HEK293 (cell line): ENCODE measurements at regions not wholly inside any gene's neighbourhood (a gene's known extent, or its start where the extent isn't known, plus 50 kb on each side); places are given as distances from the start of the nearest gene placed in this dataset.

ENCODE experiments used
- CTCF ChIA-PET: fragments of 350-600 bp; formaldehyde crosslinking; extraction: SDS; loops from one replicate; lab custom pipeline; 2021; ENCODE audit warnings: antibody characterized with exemption; lab: Yijun Ruan, JAX
- POLR2A ChIA-PET: fragments of 300-600 bp; formaldehyde crosslinking; extraction: SDS; loops from one replicate; lab custom pipeline; 2020; ENCODE audit warnings: antibody characterized with exemption, inconsistent platforms; lab: Yijun Ruan, JAX
- H3K27ac ChIP-seq: fragments of 200-500 bp; sonication (Bioruptor generic); 2 replicates; pipeline ENCODE4 v1.5.1; 2014; ENCODE audit warnings: low read depth, low read length, control low read depth, inconsistent platforms; ENCODE audit errors: extremely low read depth
- H3K36me3 ChIP-seq, 2 experiments: fragments of 200-500 bp in 1 of 2; sonication (Bioruptor generic) in 1 of 2; 1 replicate in 1 of 2; 2 replicates in 1 of 2; pipeline ENCODE4 v1.5.1; 2014 to 2017; ENCODE audit warnings: inconsistent platforms in 2 of 2, low read length in 2 of 2; ENCODE audit not compliant: control insufficient read depth in 2 of 2, insufficient read depth in 1 of 2
- H3K4me1 ChIP-seq: fragments of 200-500 bp; sonication (Bioruptor generic); 2 replicates; pipeline ENCODE4 v1.5.1; 2014; ENCODE audit warnings: mild to moderate bottlenecking, low read length, inconsistent platforms; ENCODE audit not compliant: control insufficient read depth, insufficient read depth
- H3K4me3 ChIP-seq: 2 replicates; pipeline ENCODE4 v1.5.1; 2011; ENCODE audit warnings: low read depth, mild to moderate bottlenecking, control low read depth, low read length, moderate library complexity
- H3K9me3 ChIP-seq: fragments of 200-500 bp; sonication (Bioruptor generic); 2 replicates; pipeline ENCODE4 v1.5.1; 2014; ENCODE audit warnings: low read depth, low read length, inconsistent platforms; ENCODE audit not compliant: control insufficient read depth, insufficient read depth
- EGR2 ChIP-seq: fragments of 450-650 bp; formaldehyde crosslinking; IDR thresholded peaks from 2 replicates; pipeline ENCODE4 v1.5.1; 2016; ENCODE audit warnings: low read depth, missing biosample characterization, missing genetic modification characterization
- GLIS2 ChIP-seq: fragments of 450-650 bp; formaldehyde crosslinking; IDR thresholded peaks from 2 replicates; pipeline ENCODE4 v1.5.1; 2016; ENCODE audit warnings: missing biosample characterization, missing genetic modification characterization
- HIC1 ChIP-seq: fragments of 450-650 bp; formaldehyde crosslinking; IDR thresholded peaks from 2 replicates; pipeline ENCODE4 v1.5.1; 2016; ENCODE audit warnings: missing biosample characterization, missing genetic modification characterization
- HOXC10 ChIP-seq: sonication (generic); formaldehyde crosslinking; IDR thresholded peaks from 2 replicates; pipeline ENCODE4 v1.8.1; 2023; ENCODE audit warnings: mild to moderate bottlenecking, missing genetic modification reagents
- MEIS1 ChIP-seq: sonication (generic); formaldehyde crosslinking; IDR thresholded peaks from 2 replicates; pipeline ENCODE4 v1.8.1; 2022; ENCODE audit warnings: missing genetic modification reagents, mild to moderate bottlenecking, borderline replicate concordance
- SP3 ChIP-seq: fragments of 450-650 bp; formaldehyde crosslinking; IDR thresholded peaks from 2 replicates; pipeline ENCODE4 v1.5.1; 2016; ENCODE audit warnings: missing biosample characterization, missing genetic modification characterization
- YY1 ChIP-seq: fragments of 450-650 bp; formaldehyde crosslinking; IDR thresholded peaks from 2 replicates; pipeline ENCODE4 v1.5.1; 2018; ENCODE audit warnings: missing biosample characterization, missing genetic modification characterization
- ZBTB17 ChIP-seq: fragments of 450-650 bp; formaldehyde crosslinking; IDR thresholded peaks from 2 replicates; pipeline ENCODE4 v1.5.1; 2016; ENCODE audit warnings: missing biosample characterization, missing genetic modification characterization
- ZBTB48 ChIP-seq: fragments of 450-650 bp; formaldehyde crosslinking; IDR thresholded peaks from 2 replicates; pipeline ENCODE4 v1.5.1; 2016; ENCODE audit warnings: missing biosample characterization, missing genetic modification characterization
- ZFHX2 ChIP-seq: fragments of 450-650 bp; formaldehyde crosslinking; conservative IDR thresholded peaks from 2 replicates; pipeline ENCODE4 v1.5.1; 2016; ENCODE audit warnings: missing biosample characterization, missing genetic modification characterization
- ZIC2 ChIP-seq: fragments of 450-650 bp; formaldehyde crosslinking; IDR thresholded peaks from 2 replicates; pipeline ENCODE4 v1.5.1; 2016; ENCODE audit warnings: missing biosample characterization, missing genetic modification characterization
- ZNF18 ChIP-seq: fragments of 450-650 bp; formaldehyde crosslinking; IDR thresholded peaks from 2 replicates; pipeline ENCODE4 v1.5.1; 2016; ENCODE audit warnings: missing biosample characterization, missing genetic modification characterization
- ZNF214 ChIP-seq: fragments of 450-650 bp; formaldehyde crosslinking; IDR thresholded peaks from 2 replicates; pipeline ENCODE4 v1.5.1; 2017; ENCODE audit warnings: missing biosample characterization, mild to moderate bottlenecking, missing genetic modification characterization, borderline replicate concordance
- ZNF292 ChIP-seq: fragments of 450-650 bp; formaldehyde crosslinking; IDR thresholded peaks from 2 replicates; pipeline ENCODE4 v1.5.1; 2016; ENCODE audit warnings: low read depth, missing biosample characterization, missing genetic modification characterization, borderline replicate concordance
- ZNF335 ChIP-seq: fragments of 450-650 bp; formaldehyde crosslinking; conservative IDR thresholded peaks from 2 replicates; pipeline ENCODE4 v1.5.1; 2016; ENCODE audit warnings: missing biosample characterization, missing genetic modification characterization
- ZNF354C ChIP-seq: fragments of 450-650 bp; formaldehyde crosslinking; IDR thresholded peaks from 2 replicates; pipeline ENCODE4 v1.5.1; 2016; ENCODE audit warnings: missing biosample characterization, missing genetic modification characterization, low read depth, borderline replicate concordance
- ZNF391 ChIP-seq: fragments of 450-650 bp; formaldehyde crosslinking; IDR thresholded peaks from 2 replicates; pipeline ENCODE4 v1.5.1; 2016; ENCODE audit warnings: low read depth, missing biosample characterization, missing genetic modification characterization, borderline replicate concordance
- ZNF394 ChIP-seq: fragments of 450-650 bp; formaldehyde crosslinking; IDR thresholded peaks from 2 replicates; pipeline ENCODE4 v1.5.1; 2016; ENCODE audit warnings: missing biosample characterization, missing genetic modification characterization, mild to moderate bottlenecking, moderate library complexity, borderline replicate concordance
- ZNF416 ChIP-seq: fragments of 450-650 bp; formaldehyde crosslinking; IDR thresholded peaks from 2 replicates; pipeline ENCODE4 v1.5.1; 2016; ENCODE audit warnings: missing biosample characterization, missing genetic modification characterization
- ZNF529 ChIP-seq: fragments of 450-650 bp; formaldehyde crosslinking; IDR thresholded peaks from 2 replicates; pipeline ENCODE4 v1.5.1; 2017; ENCODE audit warnings: missing genetic modification characterization, missing biosample characterization; ENCODE audit not compliant: insufficient replicate concordance
- ZNF555 ChIP-seq: fragments of 450-650 bp; formaldehyde crosslinking; conservative IDR thresholded peaks from 2 replicates; pipeline ENCODE4 v1.5.1; 2017; ENCODE audit warnings: missing biosample characterization, mild to moderate bottlenecking, missing genetic modification characterization, inconsistent platforms
- ZNF558 ChIP-seq: fragments of 450-650 bp; formaldehyde crosslinking; IDR thresholded peaks from 2 replicates; pipeline ENCODE4 v1.5.1; 2016; ENCODE audit warnings: missing biosample characterization, missing genetic modification characterization
- ZNF639 ChIP-seq: fragments of 450-650 bp; formaldehyde crosslinking; IDR thresholded peaks from 2 replicates; pipeline ENCODE4 v1.5.1; 2016; ENCODE audit warnings: missing biosample characterization, missing genetic modification characterization
- ZNF670 ChIP-seq: fragments of 450-650 bp; formaldehyde crosslinking; IDR thresholded peaks from 2 replicates; pipeline ENCODE4 v1.5.1; 2016; ENCODE audit warnings: missing biosample characterization, missing genetic modification characterization, low read depth
- ZNF747 ChIP-seq: fragments of 450-650 bp; formaldehyde crosslinking; IDR thresholded peaks from 2 replicates; pipeline ENCODE4 v1.5.1; 2016; ENCODE audit warnings: missing biosample characterization, missing genetic modification characterization
- ZNF792 ChIP-seq: fragments of 450-650 bp; formaldehyde crosslinking; IDR thresholded peaks from 2 replicates; pipeline ENCODE4 v1.5.1; 2016; ENCODE audit warnings: missing biosample characterization, missing genetic modification characterization
- ZNF830 ChIP-seq: fragments of 450-650 bp; IDR thresholded peaks from 2 replicates; pipeline ENCODE4 v1.5.0; 2018; ENCODE audit warnings: missing biosample characterization, missing genetic modification characterization, low read depth, mild to moderate bottlenecking, moderate library complexity

- Histone ChIP-seq H3K4me1 (no peaks in the 10 kb centered on the region), H3K9me3 (no peaks in the 10 kb centered on the region), H3K36me3 (no peaks in the 10 kb centered on the region), H3K27ac (no peak overlapping the region), H3K4me3 (no peak overlapping the region)
- TF ChIP-seq ZNF747, result no peak
- no peak for TF ChIP-seq ZNF555 (tag by site-specific recombination)
- TF ChIP-seq MEIS1, result no peak
- no peak for TF ChIP-seq ZNF391 (tag by site-specific recombination)
- TF ChIP-seq ZNF639 (tag by site-specific recombination), result no peak
- no peak for TF ChIP-seq ZNF558 (tag by site-specific recombination)
- no peak for TF ChIP-seq HOXC10
- no peak for TF ChIP-seq ZNF394
- ChIA-PET CTCF (no interaction called here), POLR2A (no interaction called here)
These were observed 115.6 kb upstream of the GPC1 start for GRCh38 chr2:240319855-240320203.

DNA sequence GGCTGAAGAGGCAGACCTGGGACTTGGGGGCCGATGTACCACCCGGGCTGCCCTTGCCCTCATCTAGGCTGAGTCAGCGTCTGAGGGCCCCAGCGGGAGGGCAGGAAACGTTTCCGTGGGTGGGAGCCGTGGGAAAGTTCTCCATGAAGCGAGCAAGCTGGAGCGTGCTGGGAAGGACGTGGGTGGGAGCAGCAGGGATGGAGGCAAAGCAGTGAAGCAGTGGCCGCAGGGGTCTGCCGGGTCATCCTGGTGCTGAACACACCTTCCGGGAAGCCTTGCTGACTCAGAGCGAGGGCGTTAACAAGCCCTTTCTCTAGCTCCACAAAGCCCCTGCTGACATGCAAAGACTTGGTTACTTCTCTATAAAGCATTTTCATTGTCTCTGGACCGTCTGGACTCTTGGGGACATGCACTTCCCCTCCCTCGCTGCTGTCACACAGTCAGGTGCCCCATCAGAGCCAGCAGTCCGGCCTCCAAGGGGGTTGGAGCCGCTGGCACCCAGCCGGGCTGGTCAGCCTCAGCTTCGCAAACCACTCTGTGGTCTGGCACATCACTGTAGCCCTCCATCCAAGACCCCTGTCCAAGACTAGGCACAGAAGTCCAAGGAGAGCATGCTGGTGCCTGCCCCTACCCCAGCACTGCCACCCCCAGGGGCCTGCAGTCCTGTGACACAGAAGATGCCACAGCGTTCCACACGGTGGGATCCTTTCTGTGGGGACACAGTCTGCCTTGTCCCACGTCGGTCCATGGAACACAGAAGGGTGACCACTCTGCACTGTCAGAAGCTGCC, 115.1 kb upstream of the GPC1 start:
- POLR2A ChIA-PET, result no interaction called here
- no peak overlapping the region for H3K27ac ChIP-seq

More for the DNA sequence above, 115.1 kb upstream of the GPC1 start:
- Histone ChIP-seq H3K36me3 (no peaks in the 10 kb centered on the region), H3K4me3 (no peak overlapping the region), H3K4me1 (no peaks in the 10 kb centered on the region), H3K9me3 (no peaks in the 10 kb centered on the region)
- TF ChIP-seq ZFHX2 (tag by site-specific recombination) (peak; percentile 98), YY1 (no peak), EGR2 (tag by site-specific recombination) (peak; percentile 96), ZIC2 (tag by site-specific recombination) (peak; percentile 99), ZNF292 (tag by site-specific recombination) (no peak), ZNF335 (tag by site-specific recombination) (no peak), ZNF354C (tag by site-specific recombination) (no peak), ZNF18 (tag by site-specific recombination) (no peak), ZNF416 (tag by site-specific recombination) (no peak), ZNF214 (tag by site-specific recombination) (no peak), GLIS2 (tag by site-specific recombination) (0 out of 2 replicates have a peak, but pooled peaks have one; percentile 40), ZNF830 (tag by site-specific recombination) (no peak), ZNF529 (tag by site-specific recombination) (no peak), ZBTB17 (tag by site-specific recombination) (no peak), SP3 (no peak), ZBTB48 (tag by site-specific recombination) (no peak), ZNF670 (tag by site-specific recombination) (no peak), HIC1 (tag by site-specific recombination) (0 out of 2 replicates have a peak, but pooled peaks have one; percentile 27), ZNF792 (no peak)
- CTCF ChIA-PET, result no interaction called here
